Stimulated activated CD8-positive, alpha-beta memory T cell treated with anti-CD3 and anti-CD28 coated beads, Interleukin-7, amount 100 ng/mL, for 24 hours (primary cell): ENCODE measurements at regions not wholly inside any gene's neighbourhood (a gene's known extent, or its start where the extent isn't known, plus 50 kb on each side); places are given as distances from the start of the nearest gene placed in this dataset.

Experiments
- DNase-seq: peaks from one replicate; pipeline ENCODE4 v3.0.0-alpha.2; 2020; ENCODE audit warnings: low read depth

DNA sequence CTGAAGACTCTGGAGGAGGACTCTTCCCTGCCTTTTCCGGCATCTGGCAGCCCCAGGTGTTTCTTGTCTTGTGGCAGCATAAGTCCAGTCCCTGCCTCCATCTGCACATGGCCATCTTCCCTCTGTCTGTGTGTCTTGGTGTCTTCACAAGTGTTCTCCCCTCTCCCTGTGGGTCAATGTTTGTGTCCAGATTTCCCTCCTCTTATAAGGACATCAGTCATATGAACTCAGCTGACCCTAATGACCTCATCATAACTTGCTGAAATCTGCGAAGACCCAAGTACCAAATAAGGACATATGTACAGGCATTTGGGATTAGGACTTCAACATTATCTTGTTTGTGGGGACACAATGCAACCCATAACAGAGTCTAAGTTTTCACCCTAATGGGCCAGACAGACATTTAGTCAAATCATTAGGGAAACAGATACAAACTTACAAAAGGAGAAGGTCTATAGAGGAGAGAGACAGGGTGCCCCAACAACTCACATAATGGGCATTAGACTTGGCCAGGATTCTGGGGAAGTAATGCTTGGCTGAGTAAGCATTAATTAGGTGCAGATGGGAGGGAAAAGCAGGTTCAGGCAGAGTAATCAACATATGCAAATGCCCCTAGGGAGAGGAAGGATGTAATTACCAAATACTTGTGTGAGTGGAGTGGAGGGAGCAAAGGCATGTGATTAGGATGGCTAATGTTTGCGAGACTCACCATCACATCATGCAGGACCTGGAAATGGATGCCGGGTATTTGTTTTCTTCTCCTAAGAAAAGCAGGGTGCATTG, 372.8 kb upstream of the TBL1XR1 start:
- no peak for DNase-seq

DNA sequence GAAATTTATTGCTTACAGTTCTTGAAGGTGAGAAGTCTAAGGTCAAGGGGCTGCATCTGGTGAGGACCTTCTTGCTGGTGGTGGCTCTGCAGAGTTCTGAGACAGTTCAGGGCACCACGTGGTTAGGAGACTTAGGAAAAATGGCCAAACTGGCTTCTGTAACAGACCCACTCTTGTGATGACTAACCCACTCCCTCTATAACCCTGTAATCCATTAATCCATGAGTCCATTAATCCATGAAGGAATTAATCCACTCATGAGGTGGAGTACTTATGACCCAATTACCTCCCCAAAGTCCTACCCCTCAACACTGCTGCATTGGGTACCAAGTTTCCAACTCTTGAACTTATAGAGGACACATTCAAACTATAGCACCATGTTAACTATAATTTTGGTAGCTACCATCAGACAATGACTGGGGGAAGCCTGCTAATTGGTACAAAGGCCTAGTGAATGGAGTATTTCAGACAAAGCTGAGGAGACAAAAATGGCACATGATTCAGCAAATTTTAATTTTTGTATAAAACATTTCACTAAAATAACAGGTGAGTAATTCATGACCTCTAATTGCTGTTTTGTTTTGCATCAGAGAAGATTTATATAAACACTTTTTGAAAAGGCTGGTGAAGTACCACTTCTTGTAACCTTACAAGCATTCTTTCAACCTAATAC, 374.1 kb upstream of the TBL1XR1 start:
- no peak for DNase-seq

DNA sequence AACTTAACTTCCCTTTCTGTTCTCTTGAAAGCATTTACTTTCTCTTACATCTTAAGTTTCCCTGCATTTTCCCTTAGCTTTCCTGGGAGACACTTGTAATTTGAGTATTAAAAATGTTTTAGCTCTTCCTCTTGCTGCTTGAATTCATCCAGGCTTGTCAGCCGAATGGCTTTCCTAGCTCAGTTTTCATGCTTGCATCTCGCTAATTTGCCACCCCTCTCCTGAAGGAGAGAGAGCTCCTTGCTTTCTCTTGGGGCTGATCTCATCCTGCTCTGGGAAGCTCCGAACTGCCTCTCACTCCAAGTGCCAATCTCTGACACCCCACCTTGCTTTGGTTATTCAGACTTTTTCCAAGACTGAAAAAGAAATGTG, 374.6 kb upstream of the TBL1XR1 start:
- no peak for DNase-seq

DNA sequence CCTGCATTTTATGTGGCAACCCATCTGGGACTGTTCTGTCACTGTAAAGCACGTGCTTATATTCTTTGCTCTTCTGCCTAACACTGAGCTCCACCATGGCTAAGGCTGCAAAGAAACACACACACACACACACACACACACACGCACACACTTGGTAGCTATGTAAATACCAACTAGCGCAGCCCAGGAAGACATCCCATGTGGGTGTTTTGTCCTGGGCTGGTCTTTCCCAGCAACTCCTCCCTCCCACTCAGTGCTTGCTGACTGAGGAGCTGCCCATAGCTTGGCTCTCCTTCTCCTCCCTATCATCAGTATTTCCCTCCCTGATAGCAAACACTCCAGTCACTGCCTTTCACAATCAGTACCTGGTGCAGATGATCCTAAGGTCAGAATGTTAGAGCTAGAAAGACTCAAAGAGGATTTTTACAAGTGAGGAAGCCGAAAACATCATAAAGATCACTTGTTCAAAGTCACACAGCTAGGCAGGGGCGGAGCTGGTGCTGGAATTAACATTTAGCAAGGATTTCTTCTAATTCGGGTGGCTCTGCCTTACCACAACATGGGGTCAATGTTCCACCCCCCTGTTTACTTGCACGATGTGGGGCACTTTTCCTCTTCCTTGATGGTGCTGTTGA, 377.1 kb upstream of the TBL1XR1 start:
- no peak for DNase-seq

DNA sequence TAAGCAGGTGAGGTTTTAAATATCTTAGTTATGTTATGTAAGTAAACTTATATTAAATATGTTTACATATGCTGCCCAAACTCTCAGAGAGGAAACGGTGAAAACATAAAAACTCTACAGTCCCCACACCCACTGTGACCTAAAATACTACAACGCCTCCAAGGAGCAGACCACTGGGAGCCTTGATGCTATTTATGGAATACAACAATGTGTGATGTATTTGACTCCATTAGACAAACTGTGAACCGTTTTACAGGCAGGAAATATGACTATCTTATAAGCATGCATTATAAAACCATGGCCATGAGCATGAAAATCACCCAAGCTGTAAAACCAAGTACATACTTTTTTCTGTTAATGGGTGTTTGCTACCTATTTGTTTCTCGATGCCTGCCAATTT, 379.5 kb upstream of the TBL1XR1 start:
- no peak for DNase-seq

DNA sequence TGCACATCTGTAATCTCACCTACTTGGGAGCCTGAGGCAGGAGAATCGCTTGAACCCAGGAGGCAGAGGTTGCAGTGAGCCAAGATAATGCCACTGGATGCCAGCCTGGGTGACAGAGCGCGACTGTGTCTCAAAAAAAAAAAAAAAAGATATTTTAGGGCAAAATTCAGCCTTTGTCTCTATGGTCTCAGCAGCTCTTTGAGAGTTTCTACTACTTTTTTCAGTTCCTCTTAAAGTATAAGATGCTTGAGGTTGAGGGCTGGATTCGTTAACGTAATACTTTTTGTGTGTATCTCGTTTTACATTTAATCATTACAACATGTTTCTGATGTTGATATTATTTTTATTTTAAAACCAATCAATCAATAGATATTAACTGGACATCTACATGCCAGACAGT, 381.2 kb upstream of the TBL1XR1 start:
- DNase-seq: no peak

DNA sequence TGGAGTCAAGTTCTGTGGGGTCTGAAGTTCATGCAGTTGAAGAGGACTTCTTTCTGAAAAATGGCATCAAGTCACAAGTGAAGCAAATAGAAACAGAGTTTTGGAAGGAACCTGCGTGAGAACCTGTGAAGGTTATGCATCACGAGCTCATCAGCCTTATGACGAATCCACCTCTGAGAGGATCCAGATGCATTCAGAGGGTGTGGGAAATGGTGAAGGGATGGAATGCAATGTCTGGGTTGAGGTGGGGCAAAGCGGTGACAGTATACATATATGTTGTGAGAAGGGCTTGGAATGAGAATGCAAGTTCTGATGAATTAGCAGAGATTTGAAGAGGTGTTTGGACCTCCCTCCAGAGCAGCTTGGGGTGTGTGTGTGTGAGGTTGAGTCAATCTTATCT, 382.1 kb upstream of the TBL1XR1 start:
- no peak for DNase-seq

DNA sequence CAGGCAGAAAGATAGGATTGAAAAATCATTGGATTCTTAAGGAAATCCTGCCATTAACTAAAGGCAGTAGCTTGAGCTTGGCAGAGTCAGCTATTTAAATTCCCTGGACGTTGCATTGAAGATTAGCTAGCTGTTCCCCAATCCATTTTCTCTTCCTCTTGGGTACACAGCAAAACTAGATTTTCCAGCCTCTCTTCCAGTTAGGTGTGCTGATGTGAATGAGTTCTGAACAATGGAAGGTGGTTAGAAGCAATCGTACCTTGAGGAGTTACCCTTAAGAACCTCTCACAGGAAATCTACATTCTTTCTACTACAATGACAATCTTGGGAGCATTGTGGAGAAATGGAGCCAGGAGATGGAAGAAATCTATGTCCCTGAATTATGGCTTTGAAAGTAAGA, 383.2 kb upstream of the TBL1XR1 start:
- DNase-seq: no peak

DNA sequence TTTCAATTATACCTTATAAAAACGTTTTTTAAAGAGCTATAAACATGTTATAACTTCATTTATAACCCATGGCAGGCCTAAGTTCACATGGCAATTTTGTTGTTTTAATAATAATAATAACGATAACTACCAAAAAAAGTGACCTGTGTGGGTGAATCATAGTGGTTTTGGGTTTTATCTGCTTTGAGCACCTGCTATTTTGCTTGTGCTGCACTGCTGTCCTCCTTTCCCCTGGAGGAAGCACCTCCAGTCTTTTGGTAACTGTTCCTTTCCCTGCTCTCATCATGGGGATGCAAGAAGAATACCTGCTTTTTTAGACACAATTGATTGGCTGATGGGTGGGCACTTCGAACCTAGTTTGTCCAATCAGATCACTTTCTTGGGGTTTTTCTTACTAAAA, 388.0 kb upstream of the TBL1XR1 start:
- DNase-seq: no peak

DNA sequence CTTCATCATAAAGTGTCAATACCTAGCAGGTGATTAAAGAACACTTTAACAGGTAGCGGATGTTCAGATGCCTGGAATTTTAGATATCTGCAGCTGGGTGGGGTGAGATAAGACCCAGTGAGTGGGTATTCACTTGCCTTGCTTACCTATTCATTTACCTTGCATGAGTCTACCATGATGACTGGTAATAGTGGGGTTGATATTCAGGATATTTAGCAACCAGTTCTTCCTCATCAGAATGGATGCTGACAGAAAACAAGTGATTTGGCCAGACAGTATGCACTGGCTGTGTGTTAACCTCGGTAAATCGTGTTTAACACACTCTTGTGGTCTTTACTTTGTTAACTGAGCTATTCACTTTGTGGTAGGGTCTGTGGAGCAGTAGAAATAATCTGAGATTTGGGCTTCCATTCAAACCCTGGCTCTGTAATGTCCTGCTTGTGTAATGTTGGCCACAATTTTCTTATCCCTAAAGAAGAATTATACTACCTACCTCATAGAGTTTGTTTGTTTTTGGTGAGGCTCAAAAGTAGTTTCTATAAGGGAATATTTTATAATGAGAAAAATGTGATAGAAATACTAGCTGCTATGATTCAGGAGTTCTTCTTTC, 391.9 kb upstream of the TBL1XR1 start:
- no peak for DNase-seq

DNA sequence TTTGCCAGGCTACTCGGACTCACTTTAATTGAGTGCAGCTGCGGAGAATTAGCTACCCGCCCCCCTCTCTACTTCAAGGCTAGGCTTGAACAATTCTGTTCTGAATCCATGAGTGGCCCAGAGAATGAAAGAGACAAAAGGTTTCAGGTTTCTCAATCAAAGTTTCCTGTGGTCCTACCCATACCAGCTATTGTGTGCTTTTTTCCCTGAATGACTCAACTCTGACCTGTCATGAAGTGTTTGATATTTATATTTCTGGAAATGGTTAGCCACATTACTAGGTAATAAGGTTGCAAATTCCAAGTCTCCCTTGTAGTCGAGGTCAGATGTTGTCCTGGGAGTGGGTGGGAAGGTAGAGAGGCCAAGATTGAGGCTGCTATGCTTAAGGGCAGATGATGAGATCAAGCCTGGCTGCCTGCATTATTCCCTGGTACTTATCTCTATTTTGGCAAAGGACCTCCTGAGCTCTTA, 392.7 kb upstream of the TBL1XR1 start:
- DNase-seq: no peak

DNA sequence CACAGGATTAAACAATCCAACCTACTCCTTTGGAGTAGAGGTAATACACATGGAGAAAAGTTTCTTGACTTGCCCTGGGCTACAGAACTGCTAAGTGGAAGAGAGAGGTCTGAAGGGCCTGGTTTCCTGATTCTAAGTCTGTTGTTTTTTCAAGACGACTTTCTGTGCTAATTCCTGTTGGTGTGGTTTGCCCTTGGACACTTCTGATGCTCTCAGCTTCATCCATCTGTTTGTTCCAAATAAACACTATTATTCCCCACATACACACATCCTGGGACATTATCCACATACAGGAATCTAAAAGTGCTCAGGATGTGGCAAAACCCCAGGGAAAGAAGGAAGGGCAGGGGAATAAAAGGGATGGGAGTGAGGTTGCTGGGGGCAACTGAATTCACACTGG, 393.5 kb upstream of the TBL1XR1 start:
- DNase-seq: no peak

DNA sequence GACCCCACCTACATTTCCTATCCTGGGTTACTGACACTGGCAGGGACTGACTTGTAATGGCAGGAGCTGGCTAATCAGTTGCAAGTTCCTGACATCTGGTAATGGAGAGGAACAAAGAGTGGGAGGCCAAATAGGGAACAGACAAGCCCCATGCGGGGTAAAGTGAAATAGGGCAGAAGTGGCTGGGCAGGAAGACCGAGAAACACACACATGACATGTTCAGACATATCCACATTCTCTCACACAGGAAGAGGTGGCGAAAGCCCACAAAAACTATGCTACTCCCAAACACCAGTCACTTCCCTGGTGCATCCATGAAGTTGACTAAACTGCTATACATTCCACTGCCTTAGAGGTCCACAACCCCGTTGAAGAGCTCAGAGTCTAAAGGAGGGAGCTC, 394.1 kb upstream of the TBL1XR1 start:
- DNase-seq: no peak

DNA sequence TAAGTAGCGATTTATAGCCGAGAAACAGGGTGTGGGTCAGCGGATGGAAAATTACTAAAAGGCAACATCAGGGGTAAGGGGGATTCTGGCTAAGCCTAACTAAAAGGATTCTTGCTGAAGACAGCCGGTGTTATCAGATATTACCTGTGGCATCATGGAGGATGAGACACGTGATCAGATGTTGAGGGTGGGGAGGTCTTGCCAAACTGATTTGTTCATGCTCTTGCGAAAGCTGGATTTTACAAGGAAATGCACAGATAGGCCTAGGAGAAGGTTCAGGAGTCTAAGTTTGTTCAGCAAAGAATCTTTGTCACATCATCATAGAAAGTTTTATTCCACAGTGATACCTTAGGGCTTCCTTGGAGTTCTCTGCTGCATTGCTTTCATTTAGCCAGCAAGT, 396.8 kb upstream of the TBL1XR1 start:
- no peak for DNase-seq

DNA sequence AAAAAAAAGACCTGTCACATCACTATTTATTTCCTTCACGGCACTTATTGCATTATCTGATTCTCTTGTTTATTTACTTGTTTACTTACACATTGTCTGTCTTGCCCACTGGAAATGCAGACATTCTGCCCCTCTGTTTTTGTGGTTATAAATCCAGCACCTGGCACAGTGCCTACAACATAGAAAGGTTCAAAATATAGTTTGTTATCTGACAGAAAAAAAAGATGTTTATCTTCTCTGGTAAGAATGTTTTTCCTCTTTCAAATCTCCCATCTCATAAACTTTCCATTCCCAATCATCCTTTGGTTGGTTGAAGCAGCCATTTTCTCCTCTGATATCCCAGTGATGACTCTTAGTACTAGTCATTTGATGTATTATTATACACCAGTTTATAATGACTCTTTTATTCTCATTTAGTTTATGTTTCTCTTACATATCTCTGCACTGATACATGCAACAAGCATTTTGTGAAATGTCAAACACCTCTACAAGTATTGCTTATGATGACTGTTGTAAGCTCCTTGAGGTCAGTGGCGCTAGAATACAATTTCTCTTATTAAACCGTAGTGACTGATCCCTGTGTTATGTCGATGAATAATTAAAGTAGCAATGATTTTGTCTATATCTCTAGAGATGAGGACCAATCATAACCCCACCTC, 398.4 kb upstream of the TBL1XR1 start:
- no peak for DNase-seq

DNA sequence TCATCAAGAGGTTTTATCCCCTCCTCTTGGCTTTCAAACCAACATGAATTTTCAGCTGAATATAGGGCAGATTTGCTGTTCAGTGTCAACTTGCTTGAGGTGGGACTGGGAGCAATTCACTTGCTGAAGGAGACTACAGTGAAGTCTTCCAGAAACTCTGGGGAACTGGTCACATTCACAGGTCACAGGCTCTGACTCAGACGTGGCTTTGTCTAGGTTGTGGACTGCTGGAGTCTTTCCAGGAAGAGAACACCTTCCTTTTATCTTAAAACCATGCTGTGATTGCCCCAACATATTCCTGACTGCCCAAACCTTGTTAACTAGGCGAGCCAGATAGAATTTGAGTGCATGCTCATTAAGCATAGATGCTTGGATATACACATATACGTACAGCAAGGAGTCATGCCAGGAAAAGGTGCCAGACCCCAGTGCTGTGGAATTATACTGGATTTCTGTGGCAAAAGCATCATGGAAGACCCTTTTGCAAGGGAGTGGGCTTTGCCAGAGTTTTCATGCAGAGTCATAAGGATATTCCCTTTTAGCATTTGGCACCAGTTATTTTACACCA, 399.1 kb upstream of the TBL1XR1 start:
- no peak for DNase-seq

DNA sequence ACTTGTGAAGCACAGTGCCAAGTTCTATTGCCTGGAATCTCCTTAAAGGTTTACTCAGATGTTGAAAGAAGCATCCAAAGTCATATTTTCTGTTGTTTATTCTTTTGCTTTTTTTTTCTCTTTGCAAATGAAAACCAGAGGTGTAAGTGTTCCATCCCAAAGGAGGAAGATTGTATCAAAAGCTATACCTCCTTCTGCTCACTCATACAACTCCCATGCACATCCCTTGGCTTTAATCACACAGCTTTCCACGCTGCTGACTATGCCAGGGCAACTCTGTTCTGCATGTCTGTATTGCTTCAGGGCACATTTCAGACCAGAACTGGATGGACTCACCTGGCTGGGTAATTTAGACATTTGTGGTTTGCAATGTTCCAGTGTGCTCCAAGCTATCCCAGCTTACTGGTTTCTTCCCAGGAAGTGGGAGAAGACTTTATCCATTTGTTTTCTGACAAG, 399.6 kb upstream of the TBL1XR1 start:
- DNase-seq: no peak

DNA sequence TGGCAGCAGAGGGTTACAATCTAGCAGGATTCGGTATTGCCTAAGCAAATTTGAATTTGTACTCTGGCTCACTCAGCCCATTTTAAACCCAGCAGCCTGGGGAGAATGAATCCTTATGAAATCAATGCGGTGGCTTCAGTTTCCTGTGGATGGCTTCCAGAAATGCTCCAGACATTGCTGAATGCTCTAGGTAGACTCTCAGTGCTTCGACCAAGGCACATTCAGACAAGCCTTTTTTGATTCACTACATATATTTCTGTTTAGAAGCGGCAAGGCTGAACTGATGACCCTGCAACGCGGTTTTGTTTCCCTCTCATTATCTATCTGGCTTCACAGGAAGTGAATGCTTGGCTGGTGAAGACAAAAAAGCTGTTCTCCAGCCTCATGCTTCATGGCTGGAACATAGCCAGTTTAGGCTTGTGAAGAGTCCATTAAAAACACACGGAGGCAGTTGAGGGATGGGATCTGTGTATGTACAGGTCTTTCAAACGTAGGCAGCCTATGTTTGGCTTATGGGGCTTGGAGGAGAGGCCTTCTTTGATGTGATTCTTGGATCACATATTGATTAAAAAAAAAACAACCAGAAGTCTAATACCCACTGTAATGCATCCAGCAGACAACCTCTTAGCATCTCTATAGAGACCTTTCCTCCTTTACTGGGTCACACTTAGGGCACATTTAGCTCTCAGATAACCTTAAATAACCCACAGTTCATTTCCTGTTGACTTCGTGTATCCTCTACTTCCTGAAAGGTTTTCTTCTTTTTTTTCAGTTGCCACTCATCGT, 400.2 kb upstream of the TBL1XR1 start:
- DNase-seq: no peak

DNA sequence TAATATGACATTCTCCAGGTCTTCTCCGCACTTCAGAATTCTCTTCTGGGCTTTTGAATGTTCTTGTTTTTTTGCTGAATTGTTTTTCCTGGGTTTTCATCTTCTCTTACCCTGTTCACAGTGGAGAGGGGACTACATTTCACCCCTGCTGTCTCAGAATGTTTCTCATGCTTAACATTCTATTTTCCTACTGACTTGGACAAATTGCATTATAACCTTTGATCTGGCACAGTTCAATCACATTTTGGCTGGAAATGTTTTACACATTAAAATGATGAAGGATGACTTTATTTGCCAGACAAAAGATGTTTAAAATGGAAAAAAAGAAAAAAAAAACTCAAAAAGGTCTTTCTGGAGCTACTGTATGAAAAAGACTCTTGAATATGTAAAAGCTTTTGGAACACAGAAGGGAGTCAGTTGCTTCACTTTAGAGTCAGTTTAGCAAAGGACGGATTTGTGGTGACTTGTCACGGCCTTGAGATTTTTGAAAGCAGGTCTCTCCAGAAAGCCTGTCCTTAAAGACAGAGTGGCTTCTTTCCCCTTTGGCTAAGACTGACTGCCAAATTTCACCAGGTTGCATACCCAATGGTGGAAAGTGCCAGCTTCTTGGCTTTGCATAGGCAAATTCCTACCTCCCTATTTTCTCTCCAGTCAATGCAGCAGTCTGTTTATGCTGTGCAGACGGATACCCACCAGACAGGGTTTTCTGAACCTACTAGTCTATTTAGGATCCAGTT, 401.0 kb upstream of the TBL1XR1 start:
- DNase-seq: no peak

DNA sequence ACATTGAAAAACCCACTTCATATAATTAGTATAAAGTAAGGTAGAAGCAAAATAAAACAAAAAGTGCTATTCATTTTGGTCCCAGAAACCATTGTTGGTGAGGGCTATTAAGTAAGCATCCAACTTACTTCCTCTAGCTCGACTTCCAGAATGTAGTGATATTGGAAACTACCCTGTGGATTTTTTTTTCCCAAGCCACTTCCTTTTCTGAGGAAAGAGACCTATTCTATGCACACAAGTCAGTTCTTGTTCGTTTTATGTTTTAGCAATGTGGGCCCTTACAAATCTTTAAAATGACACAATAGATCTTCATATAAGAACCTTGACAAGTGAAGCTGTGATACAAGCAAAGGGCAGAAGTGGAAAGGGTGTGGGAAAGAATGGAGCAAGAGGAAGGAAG, 402.0 kb upstream of the TBL1XR1 start:
- no peak for DNase-seq
